T47D (cell line): ENCODE measurements at regions not wholly inside any gene's neighbourhood (a gene's known extent, or its start where the extent isn't known, plus 50 kb on each side); places are given as distances from the start of the nearest gene placed in this dataset.
"Not testable (repeated sequence)": the region's sequence is repeated elsewhere in the genome, so short reads cannot be mapped to it uniquely, and the experiment has no call there.

Experiments
- DNase-seq, 2 experiments: peaks; one replicate each; pipeline versions ENCODE4 v3.0.0 to v3.0.0-alpha.2; 2011 to 2012; ENCODE audit warnings: low read depth in 1 of 2, low spot score in 1 of 2
- JUND ChIP-seq: IDR thresholded peaks from 2 replicates; pipeline ENCODE4 v1.6.1; 2012; ENCODE audit warnings: low read depth
- in situ Hi-C: cut with HindIII; loops from 2 replicates; pipeline ENCODE4 v1.10.0; 2016; ENCODE audit warnings: low sequenced_read_pairs, low pct_unique_long_range_greater_than_20kb

DNA sequence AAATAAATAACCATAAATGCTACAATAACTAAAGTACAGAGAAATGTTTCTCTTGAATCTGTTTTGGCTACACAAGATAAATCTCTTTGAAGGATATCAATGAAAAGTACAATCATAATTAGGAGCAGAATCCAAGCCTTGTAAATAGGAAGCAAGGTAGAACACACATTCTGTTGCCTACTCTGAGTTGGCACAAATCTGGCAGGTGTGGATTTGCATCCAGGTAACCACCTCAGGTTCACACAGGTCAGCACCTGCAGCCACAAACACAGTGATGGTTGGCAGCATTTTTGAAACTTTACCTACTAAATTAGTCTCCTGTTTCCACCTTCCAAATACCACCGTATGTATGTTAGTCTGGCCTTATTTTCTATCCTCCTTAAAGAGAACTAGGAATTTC is 105.3 kb upstream of the PIK3R1 start:
- in situ Hi-C loops: no loop called here
- DNase-seq: no peak
- TF ChIP-seq JUND: no peak

DNA sequence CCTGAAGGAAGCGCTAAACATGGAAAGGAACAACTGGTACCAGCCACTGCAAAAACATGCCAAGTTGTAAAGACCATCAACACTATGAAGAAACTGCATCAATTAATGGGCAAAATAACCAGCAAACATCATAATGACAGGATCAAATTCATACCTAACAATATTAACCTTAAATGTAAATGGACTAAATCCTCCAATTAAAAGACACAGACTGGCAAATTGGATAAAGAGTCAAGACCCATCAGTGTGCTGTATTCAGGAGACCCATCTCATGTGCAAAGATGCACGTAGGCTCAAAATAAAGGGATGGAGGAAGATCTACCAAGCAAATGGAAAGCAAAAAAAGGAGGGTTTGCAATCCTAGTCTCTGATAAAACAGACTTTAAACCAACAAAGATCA is 111.3 kb upstream of the PIK3R1 start:
- DNase-seq, in situ Hi-C loops: not testable (repeated sequence)

GRCh38 chr5:68103297-68103696 is 112.3 kb upstream of the PIK3R1 start:
- in situ Hi-C loops, DNase-seq: not testable (repeated sequence)

DNA sequence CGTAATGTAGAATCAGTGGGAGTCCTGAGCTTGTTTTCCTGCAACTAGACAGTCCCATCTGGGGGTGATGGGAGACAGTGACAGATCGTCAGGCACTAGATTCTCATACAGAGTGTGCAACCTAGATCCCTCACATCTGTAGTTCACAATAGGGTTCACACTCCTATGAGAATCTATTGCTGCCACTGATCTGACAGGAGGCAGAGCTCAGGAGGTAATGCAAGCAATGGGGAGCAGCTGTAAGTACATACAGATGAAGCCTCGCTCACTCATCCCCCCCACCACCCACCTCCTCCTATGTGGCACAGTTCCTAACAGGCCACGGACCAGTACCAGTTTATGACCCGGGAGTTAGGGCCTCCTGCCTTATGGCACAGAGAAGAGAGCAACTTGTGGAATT is 116.2 kb upstream of the PIK3R1 start:
- DNase-seq: no peak
- in situ Hi-C loops: no loop called here
- TF ChIP-seq JUND: no peak

GRCh38 chr5:68093455-68094159 is 121.9 kb upstream of the PIK3R1 start:
- in situ Hi-C loops: no loop called here
- TF ChIP-seq JUND: no peak
- peak in 1 of 2 experiments; percentile 37 for DNase-seq

GRCh38 chr5:68088302-68088701 is 127.3 kb upstream of the PIK3R1 start:
- no peak for DNase-seq
- no peak for TF ChIP-seq JUND
- in situ Hi-C loops: no loop called here

GRCh38 chr5:68087866-68088265 is 127.7 kb upstream of the PIK3R1 start:
- DNase-seq: no peak
- in situ Hi-C loops: no loop called here
- no peak for TF ChIP-seq JUND

GRCh38 chr5:68086857-68087256 is 128.7 kb upstream of the PIK3R1 start:
- in situ Hi-C loops: no loop called here
- no peak for TF ChIP-seq JUND
- no peak for DNase-seq

GRCh38 chr5:68086439-68086838 is 129.1 kb upstream of the PIK3R1 start:
- in situ Hi-C loops: no loop called here
- no peak for TF ChIP-seq JUND
- DNase-seq: no peak

DNA sequence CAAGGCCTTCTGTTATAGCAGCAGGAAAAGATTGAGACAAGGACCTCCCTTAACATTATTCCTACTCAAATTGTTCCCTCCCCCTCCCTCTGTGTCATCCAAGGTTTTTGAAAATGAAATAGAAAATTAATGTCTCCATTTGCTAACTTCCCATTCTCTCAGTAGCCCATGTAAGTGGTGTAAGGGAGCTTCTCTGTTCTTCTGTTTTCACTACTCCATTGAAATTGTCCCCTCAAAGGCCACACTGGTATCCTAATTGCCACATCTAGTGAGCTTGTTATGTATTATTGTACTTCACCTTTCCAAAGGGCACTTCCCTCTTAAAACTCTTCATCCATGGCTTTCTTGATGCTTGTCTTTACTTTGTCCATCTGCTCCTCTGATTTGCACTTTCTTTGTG is 131.2 kb upstream of the PIK3R1 start:
- TF ChIP-seq JUND: no peak
- in situ Hi-C loops: no loop called here
- DNase-seq: no peak

DNA sequence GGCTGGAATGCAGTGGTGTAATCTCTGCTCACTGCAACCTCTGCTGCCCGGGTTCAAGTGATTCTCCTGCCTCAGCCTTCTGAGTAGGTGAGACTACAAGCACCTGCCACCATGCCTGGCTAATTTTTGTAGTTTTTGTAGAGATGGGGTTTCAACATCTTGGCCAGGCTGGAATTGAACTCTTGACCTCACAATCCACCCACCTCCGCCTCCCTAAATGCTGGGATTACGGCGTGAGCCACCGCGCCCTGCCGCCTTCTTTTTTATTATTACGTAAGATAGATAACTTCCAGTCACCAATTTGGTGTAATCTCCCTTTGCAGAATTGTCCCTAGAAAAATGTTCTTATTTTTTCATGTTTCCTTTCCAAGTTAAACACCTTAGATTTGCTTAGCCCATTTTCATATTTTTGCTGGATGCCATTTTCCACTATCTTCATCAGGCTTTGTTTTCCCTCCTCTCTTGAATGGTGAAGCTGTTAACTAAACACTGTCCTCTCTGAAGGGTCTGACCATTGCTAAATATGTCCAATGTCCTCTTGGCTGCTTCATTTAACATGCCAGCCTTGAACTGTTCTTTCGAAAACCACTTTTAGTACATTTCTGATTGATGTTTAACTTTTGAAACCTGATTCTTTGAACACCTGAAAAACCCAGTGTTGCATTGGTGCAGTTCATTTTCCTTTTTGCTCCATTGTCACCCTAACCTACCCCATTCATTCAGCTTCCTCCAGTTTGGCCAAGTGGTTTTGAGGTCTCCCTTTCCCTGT is 135.1 kb upstream of the PIK3R1 start:
- no peak for TF ChIP-seq JUND
- no peak for DNase-seq
- in situ Hi-C loops: no loop called here

GRCh38 chr5:68077349-68077894 is 138.1 kb upstream of the PIK3R1 start:
- no peak for DNase-seq
- in situ Hi-C loops: no loop called here
- TF ChIP-seq JUND: no peak

- peak in 1 of 2 experiments; percentile 25 for DNase-seq
- in situ Hi-C loops: no loop called here
- TF ChIP-seq JUND: no peak
Measured at GRCh38 chr5:68074633-68075032, 140.9 kb upstream of the PIK3R1 start.
